ENCODE measurements at regions not wholly inside any gene's neighbourhood (a gene's known extent, or its start where the extent isn't known, plus 50 kb on each side); places are given as distances from the start of the nearest gene placed in this dataset.

GRCh38 chr4:60750962-60751361 is 449.2 kb upstream of the ADGRL3 start:
- no peak overlapping the region for H3K27ac Mint-ChIP-seq (ENCODE audit: unreplicated experiment)
- H3K4me1 Mint-ChIP-seq (ENCODE audit: low read depth, unreplicated experiment) = no peaks in the 10 kb centered on the region
- no peaks in the 10 kb centered on the region for H3K9me3 Mint-ChIP-seq (ENCODE audit: low read depth, unreplicated experiment)
- no peak overlapping the region for H3K4me3 Mint-ChIP-seq (ENCODE audit: low read depth, unreplicated experiment)
- intact Hi-C loops (cut with micrococcal nuclease; ENCODE audit: unreplicated experiment) = no loop called here
- TF ChIP-seq CTCF (IDR thresholded peaks at IDR 0.05; ENCODE audit: unreplicated experiment) = no peak
- H3K36me3 Mint-ChIP-seq (ENCODE audit: insufficient read depth, unreplicated experiment) = no peaks in the 10 kb centered on the region
- no TSS peak for BruUV-seq (replicated peaks)
- no peaks in the 10 kb centered on the region for H3K27me3 Mint-ChIP-seq (ENCODE audit: unreplicated experiment)
- CTCF ChIA-PET = no interaction called here
- DNase-seq = no peak

- intact Hi-C loops (cut with micrococcal nuclease; ENCODE audit: unreplicated experiment) = no loop called here
- no TSS peak for BruUV-seq (replicated peaks)
- CTCF ChIA-PET = no interaction called here
- DNase-seq = no peak
- Mint-ChIP-seq H3K4me3 (ENCODE audit: low read depth, unreplicated experiment) (no peak overlapping the region), H3K27ac (ENCODE audit: unreplicated experiment) (no peak overlapping the region), H3K27me3 (ENCODE audit: unreplicated experiment) (no peaks in the 10 kb centered on the region), H3K4me1 (ENCODE audit: low read depth, unreplicated experiment) (no peaks in the 10 kb centered on the region), H3K9me3 (ENCODE audit: low read depth, unreplicated experiment) (peaks cover 13% of the 10 kb centered on the region), H3K36me3 (ENCODE audit: insufficient read depth, unreplicated experiment) (no peaks in the 10 kb centered on the region)
- no peak for TF ChIP-seq CTCF (IDR thresholded peaks at IDR 0.05; ENCODE audit: unreplicated experiment)
These were observed 442.0 kb upstream of the ADGRL3 start for GRCh38 chr4:60757986-60758680.

GRCh38 chr4:60759518-60760245 is 440.4 kb upstream of the ADGRL3 start:
- peaks cover 13% of the 10 kb centered on the region for H3K9me3 Mint-ChIP-seq (ENCODE audit: low read depth, unreplicated experiment)
- no peak for DNase-seq
- H3K4me3 Mint-ChIP-seq (ENCODE audit: low read depth, unreplicated experiment) = no peak overlapping the region
- no TSS peak for BruUV-seq (replicated peaks)
- H3K36me3 Mint-ChIP-seq (ENCODE audit: insufficient read depth, unreplicated experiment) = no peaks in the 10 kb centered on the region
- no peak for TF ChIP-seq CTCF (IDR thresholded peaks at IDR 0.05; ENCODE audit: unreplicated experiment)
- H3K27me3 Mint-ChIP-seq (ENCODE audit: unreplicated experiment) = no peaks in the 10 kb centered on the region
- H3K27ac Mint-ChIP-seq (ENCODE audit: unreplicated experiment) = no peak overlapping the region
- H3K4me1 Mint-ChIP-seq (ENCODE audit: low read depth, unreplicated experiment) = no peaks in the 10 kb centered on the region
- CTCF ChIA-PET = no interaction called here
- intact Hi-C loops (cut with micrococcal nuclease; ENCODE audit: unreplicated experiment) = no loop called here

GRCh38 chr4:60780874-60781273 is 419.3 kb upstream of the ADGRL3 start:
- TF ChIP-seq CTCF (IDR thresholded peaks at IDR 0.05; ENCODE audit: unreplicated experiment) = no peak
- BruUV-seq (replicated peaks) = no TSS peak
- Mint-ChIP-seq H3K27me3 (ENCODE audit: unreplicated experiment) (no peaks in the 10 kb centered on the region), H3K9me3 (ENCODE audit: low read depth, unreplicated experiment) (peaks cover 6% of the 10 kb centered on the region), H3K27ac (ENCODE audit: unreplicated experiment) (no peak overlapping the region), H3K36me3 (ENCODE audit: insufficient read depth, unreplicated experiment) (no peaks in the 10 kb centered on the region), H3K4me3 (ENCODE audit: low read depth, unreplicated experiment) (no peak overlapping the region), H3K4me1 (ENCODE audit: low read depth, unreplicated experiment) (no peaks in the 10 kb centered on the region)
- CTCF ChIA-PET = no interaction called here
- intact Hi-C loops (cut with micrococcal nuclease; ENCODE audit: unreplicated experiment) = no loop called here
- no peak for DNase-seq

Measured in Calu3 (cell line).